ENCODE measurements at regions not wholly inside any gene's neighbourhood (a gene's known extent, or its start where the extent isn't known, plus 50 kb on each side); places are given as distances from the start of the nearest gene placed in this dataset.
"Not testable (repeated sequence)": the region's sequence is repeated elsewhere in the genome, so short reads cannot be mapped to it uniquely, and the experiment has no call there.

DNA sequence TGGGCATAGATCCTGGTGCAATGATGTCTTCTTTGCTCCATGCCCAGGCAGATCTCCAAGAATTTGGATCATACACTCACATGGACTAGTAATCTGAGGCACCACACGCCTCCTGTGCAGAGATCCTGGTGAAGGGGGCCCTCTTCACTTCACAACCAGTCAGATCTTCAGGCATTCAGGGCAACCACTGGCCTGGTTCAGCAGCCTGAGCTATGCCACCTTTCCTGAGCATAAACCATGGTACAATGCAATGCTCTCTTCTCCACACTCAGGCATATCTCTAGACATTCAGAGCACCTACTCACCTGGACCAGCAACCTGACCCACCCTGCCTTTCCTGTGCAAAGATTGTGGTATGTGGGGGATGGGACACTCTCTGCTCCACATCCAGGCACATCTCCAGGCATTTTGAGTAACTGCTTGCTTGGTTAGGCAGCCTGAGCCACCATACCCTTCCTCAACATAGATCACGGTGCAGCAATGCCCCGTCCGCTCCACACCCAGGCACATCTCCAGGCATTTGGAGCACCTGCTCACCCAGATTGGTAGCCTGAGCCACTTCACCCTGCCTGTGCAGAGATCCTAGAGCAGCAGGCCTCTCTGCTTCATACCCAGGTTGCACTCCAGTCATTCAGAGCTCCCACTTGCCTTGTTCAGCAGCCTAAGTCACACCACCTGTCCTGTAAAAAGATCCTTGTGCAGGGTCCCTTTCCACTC lies 532.2 kb upstream of the STEAP1 start:
- Histone ChIP-seq H3K4me1 (no peaks in the 10 kb centered on the region), H3K9me3 (no peaks in the 10 kb centered on the region), H3K36me3 (no peaks in the 10 kb centered on the region), H3K27me3 (no peaks in the 10 kb centered on the region), H3K27ac (no peak overlapping the region), H3K4me3 (no peak overlapping the region)
- DNase-seq (ENCODE audit: low spot score in 2 of 2): no peak
- TF ChIP-seq POLR2AphosphoS5 (IDR thresholded peaks at IDR 0.05) (no peak), POLR2A (IDR thresholded peaks at IDR 0.05) (no peak)
- TF ChIP-seq, protein P1, sequence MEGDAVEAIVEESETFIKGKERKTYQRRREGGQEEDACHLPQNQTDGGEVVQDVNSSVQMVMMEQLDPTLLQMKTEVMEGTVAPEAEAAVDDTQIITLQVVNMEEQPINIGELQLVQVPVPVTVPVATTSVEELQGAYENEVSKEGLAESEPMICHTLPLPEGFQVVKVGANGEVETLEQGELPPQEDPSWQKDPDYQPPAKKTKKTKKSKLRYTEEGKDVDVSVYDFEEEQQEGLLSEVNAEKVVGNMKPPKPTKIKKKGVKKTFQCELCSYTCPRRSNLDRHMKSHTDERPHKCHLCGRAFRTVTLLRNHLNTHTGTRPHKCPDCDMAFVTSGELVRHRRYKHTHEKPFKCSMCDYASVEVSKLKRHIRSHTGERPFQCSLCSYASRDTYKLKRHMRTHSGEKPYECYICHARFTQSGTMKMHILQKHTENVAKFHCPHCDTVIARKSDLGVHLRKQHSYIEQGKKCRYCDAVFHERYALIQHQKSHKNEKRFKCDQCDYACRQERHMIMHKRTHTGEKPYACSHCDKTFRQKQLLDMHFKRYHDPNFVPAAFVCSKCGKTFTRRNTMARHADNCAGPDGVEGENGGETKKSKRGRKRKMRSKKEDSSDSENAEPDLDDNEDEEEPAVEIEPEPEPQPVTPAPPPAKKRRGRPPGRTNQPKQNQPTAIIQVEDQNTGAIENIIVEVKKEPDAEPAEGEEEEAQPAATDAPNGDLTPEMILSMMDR (IDR thresholded peaks at IDR 0.05): no peak
- intact Hi-C loops (cut with DNase I; ENCODE audit: low total_unique reads): no loop called here

DNA sequence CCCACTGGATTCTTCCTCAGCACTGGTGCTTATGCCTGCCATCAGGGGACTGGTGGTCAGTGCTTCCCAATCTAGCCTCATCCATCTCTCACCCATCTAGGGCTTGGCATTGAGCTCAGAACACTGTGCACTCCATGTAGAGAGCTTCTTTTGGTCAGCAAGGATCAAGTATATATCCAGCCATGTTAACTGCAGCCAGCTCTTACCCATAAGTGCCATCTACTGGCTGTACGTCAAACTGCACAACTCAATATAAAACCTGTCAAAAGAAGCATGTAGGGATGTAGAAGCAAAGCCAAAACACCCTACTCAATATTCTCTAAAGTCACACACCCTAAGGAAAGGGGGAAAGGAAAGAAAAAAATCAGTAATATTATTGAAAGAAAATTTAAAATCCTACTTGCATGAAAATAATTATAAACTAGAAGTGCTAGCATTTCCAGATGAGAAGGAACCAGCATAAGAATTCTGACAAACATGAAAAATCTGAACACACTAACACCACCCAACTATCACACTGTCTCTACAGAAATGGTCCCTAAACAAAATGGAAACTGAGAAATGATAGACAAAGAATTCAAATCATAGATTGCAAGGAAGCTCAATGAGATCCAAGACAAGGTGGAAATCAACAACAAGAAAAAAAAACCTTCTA lies 531.1 kb upstream of the STEAP1 start:
- intact Hi-C loops (cut with DNase I; ENCODE audit: low total_unique reads): no loop called here
- Histone ChIP-seq H3K4me3 (no peak overlapping the region), H3K4me1 (no peaks in the 10 kb centered on the region), H3K27me3 (no peaks in the 10 kb centered on the region), H3K27ac (no peak overlapping the region), H3K9me3 (no peaks in the 10 kb centered on the region), H3K36me3 (no peaks in the 10 kb centered on the region)
- no peak for TF ChIP-seq POLR2AphosphoS5 (IDR thresholded peaks at IDR 0.05)
- TF ChIP-seq POLR2A (IDR thresholded peaks at IDR 0.05): no peak
- TF ChIP-seq, protein P1 (IDR thresholded peaks at IDR 0.05): peak in 2 of 3 donors; percentile 46 to 52
- no peak for DNase-seq (ENCODE audit: low spot score in 2 of 2)

DNA sequence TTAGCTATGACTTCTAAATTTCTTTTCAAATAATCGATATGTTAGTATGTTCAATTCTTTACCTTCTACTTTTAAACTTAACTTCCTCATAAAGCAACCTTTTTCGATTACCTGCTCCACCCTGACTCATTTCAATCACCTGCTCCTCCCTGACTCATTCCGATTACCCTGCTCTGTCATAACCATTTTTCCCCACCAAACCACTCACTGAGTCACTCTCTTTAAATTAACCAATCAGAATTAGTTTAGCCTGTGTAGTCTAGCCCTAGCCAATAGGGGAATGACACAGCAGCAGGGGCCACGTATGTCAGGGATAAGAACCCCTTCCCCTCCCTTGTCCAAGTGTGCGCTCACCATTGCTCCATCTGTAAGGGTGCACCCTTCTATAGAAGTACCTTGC lies 530.1 kb upstream of the STEAP1 start:
- intact Hi-C loops (cut with DNase I; ENCODE audit: low total_unique reads): not testable (repeated sequence)

DNA sequence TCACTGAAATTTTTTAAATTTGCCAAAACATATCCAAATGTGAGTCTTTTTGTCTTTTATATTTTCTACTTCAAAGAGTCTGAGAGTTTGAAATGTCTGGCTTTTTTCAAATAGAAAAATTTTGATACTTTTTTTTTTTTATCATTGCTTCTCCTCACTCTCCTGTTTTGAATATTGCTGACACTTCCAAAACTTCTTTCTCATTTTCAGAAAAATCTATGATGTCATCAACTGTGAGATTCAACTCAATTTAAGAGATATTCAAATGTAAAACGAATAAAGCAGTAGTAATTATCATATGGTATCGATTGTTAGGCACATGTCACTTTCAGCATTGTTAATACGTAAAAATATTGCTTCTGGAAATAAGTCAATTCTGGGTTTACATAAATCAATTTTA lies 505.8 kb upstream of the STEAP1 start:
- Histone ChIP-seq H3K36me3 (no peaks in the 10 kb centered on the region), H3K27me3 (no peaks in the 10 kb centered on the region), H3K27ac (no peak overlapping the region), H3K9me3 (no peaks in the 10 kb centered on the region), H3K4me1 (no peaks in the 10 kb centered on the region), H3K4me3 (no peak overlapping the region)
- no peak for DNase-seq (ENCODE audit: low spot score in 2 of 2)
- TF ChIP-seq, protein P1 (IDR thresholded peaks at IDR 0.05): no peak
- TF ChIP-seq POLR2AphosphoS5 (IDR thresholded peaks at IDR 0.05) (no peak), POLR2A (IDR thresholded peaks at IDR 0.05) (no peak)
- intact Hi-C loops (cut with DNase I; ENCODE audit: low total_unique reads): no loop called here

More for the DNA sequence above, 530.1 kb upstream of the STEAP1 start:
- H3K27ac ChIP-seq; H3K4me3 ChIP-seq; H3K9me3 ChIP-seq; H3K36me3 ChIP-seq; H3K4me1 ChIP-seq; DNase-seq (ENCODE audit: low spot score in 2 of 2); H3K27me3 ChIP-seq: not testable (repeated sequence)

DNA sequence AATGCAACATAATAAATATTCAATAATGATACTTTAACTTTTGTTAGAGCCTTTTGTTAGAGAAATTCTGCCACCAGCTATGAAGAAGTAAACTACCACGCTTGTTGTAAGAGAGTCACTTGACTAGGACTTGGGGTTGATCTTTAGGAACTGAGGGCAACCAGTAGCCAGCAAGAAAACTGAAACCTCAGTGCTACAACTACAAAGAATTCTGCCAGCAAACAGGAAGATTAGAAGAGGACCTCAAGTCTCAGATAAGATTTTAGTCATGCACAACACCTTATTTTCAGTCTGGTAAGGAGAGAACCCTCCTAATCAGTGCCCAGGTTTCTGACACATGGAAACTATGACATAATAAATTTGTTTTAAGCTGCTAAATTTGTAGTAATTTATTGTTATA lies 498.3 kb upstream of the STEAP1 start:
- Histone ChIP-seq H3K4me3 (no peak overlapping the region), H3K27ac (no peak overlapping the region), H3K36me3 (no peaks in the 10 kb centered on the region), H3K9me3 (no peaks in the 10 kb centered on the region), H3K27me3 (no peaks in the 10 kb centered on the region), H3K4me1 (no peaks in the 10 kb centered on the region)
- TF ChIP-seq, protein P1 (IDR thresholded peaks at IDR 0.05): no peak
- TF ChIP-seq POLR2AphosphoS5 (IDR thresholded peaks at IDR 0.05) (no peak), POLR2A (IDR thresholded peaks at IDR 0.05) (no peak)
- DNase-seq (ENCODE audit: low spot score in 2 of 2): no peak
- intact Hi-C loops (cut with DNase I; ENCODE audit: low total_unique reads): loop anchor here (10.0 kb wide), 1 partner anchor 941 kb away; no protein-coding TSS in a partner anchor

All from breast epithelium (tissue), 4 donors.